ENCODE measurements at regions not wholly inside any gene's neighbourhood (a gene's known extent, or its start where the extent isn't known, plus 50 kb on each side); places are given as distances from the start of the nearest gene placed in this dataset.

GRCh38 chrX:110938977-110939732 lies 143.5 kb upstream of the CHRDL1 start:
- no peak for DNase-seq (ENCODE audit: low spot score)
- Histone ChIP-seq H3K36me3 (ENCODE audit: insufficient read depth, low read length) (no peaks in the 10 kb centered on the region), H3K4me1 (ENCODE audit: insufficient read depth, low read length, poor library complexity, severe bottlenecking) (no peaks in the 10 kb centered on the region), H3K4me3 (ENCODE audit: low read depth, low read length, poor library complexity, severe bottlenecking) (no peak overlapping the region), H3K4me2 (ENCODE audit: low read length) (no peak overlapping the region), H3K79me2 (ENCODE audit: insufficient read depth, low read depth, low read length) (no peaks in the 10 kb centered on the region), H3K27ac (ENCODE audit: low read depth, low read length, poor library complexity, severe bottlenecking) (no peak overlapping the region), H4K20me1 (ENCODE audit: insufficient read depth, low read length) (no peaks in the 10 kb centered on the region), H3K9me2 (ENCODE audit: insufficient read depth, low read length) (no peaks in the 10 kb centered on the region), H2AFZ (ENCODE audit: low read length) (no peak overlapping the region), H3K9me3 (ENCODE audit: low read length) (no peaks in the 10 kb centered on the region)
- no TSS peak for BruUV-seq (replicated peaks)
- no peak for TF ChIP-seq EZH2phosphoT487 (IDR thresholded peaks at IDR 0.05; ENCODE audit: borderline replicate concordance, low read depth, low read length)
- intact Hi-C loops (cut with micrococcal nuclease; ENCODE audit: unreplicated experiment) = no loop called here
- ChIA-PET CTCF (ENCODE audit: unreplicated experiment) (no interaction called here), POLR2A (no interaction called here)

DNA sequence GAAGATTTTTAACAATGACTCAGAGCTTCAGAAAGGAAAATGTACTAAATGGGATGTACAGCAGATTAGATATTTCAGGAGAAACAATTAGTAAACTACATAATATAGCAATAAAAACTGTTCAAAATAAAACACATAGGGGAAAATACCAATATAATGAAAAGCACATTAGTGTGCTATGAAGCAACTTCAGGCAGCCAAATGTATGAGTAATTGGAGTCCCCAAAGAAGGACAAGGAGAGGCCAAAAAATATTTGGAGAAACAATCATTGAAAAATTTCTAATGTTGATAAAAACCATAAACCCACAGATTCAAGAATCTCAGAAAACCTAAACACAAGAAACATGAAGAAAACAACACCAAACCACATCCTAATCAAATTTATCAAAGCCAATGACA lies 129.3 kb upstream of the CHRDL1 start:
- no peak for TF ChIP-seq EZH2phosphoT487 (IDR thresholded peaks at IDR 0.05; ENCODE audit: borderline replicate concordance, low read depth, low read length)
- TF ChIP-seq CTCF (conservative IDR thresholded peaks at IDR 0.05; ENCODE audit: low read length) = no peak
- POLR2A ChIA-PET = no interaction called here

DNA sequence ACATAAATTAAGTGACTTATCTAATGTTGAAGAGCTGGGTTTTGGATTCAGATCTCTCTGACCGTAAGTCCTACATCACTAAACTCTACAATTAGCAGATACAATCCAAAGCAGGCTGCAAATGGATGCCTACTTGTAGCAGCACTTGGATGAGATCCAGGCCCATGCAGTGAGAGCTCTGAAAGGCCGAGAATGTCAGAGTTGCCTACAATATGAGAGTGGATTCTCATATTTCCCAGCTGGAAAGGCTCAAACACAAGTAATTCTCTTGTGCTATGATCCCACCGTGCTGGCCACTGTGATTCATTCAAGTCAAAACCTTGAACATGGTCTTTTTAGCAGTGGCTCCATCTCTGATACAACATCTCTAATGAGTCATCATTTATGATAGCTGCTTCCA lies 125.4 kb upstream of the CHRDL1 start:
- Histone ChIP-seq H3K9me2 (ENCODE audit: insufficient read depth, low read length) (no peaks in the 10 kb centered on the region), H3K27ac (ENCODE audit: low read depth, low read length, poor library complexity, severe bottlenecking) (no peak overlapping the region), H3K4me2 (ENCODE audit: low read length) (no peak overlapping the region), H3K4me1 (ENCODE audit: insufficient read depth, low read length, poor library complexity, severe bottlenecking) (no peaks in the 10 kb centered on the region), H2AFZ (ENCODE audit: low read length) (no peak overlapping the region), H4K20me1 (ENCODE audit: insufficient read depth, low read length) (no peaks in the 10 kb centered on the region), H3K9me3 (ENCODE audit: low read length) (no peaks in the 10 kb centered on the region), H3K79me2 (ENCODE audit: insufficient read depth, low read depth, low read length) (no peaks in the 10 kb centered on the region), H3K36me3 (ENCODE audit: insufficient read depth, low read length) (no peaks in the 10 kb centered on the region), H3K4me3 (ENCODE audit: low read depth, low read length, poor library complexity, severe bottlenecking) (no peak overlapping the region)
- DNase-seq (ENCODE audit: low spot score) = no peak
- POLR2A ChIA-PET = interaction anchor here (0.6 kb wide), 1 partner anchor 40 kb away, joined by 4 read pairs; no protein-coding TSS in a partner anchor
- CTCF ChIA-PET (ENCODE audit: unreplicated experiment) = no interaction called here
- no TSS peak for BruUV-seq (replicated peaks)
- intact Hi-C loops (cut with micrococcal nuclease; ENCODE audit: unreplicated experiment) = no loop called here
- TF ChIP-seq CTCF (conservative IDR thresholded peaks at IDR 0.05; ENCODE audit: low read length) (no peak), EZH2phosphoT487 (IDR thresholded peaks at IDR 0.05; ENCODE audit: borderline replicate concordance, low read depth, low read length) (no peak)

More for the DNA sequence above, 129.3 kb upstream of the CHRDL1 start:
- no peaks in the 10 kb centered on the region for H3K36me3 ChIP-seq (ENCODE audit: insufficient read depth, low read length)
- H2AFZ ChIP-seq (ENCODE audit: low read length) = no peak overlapping the region
- no peaks in the 10 kb centered on the region for H3K9me3 ChIP-seq (ENCODE audit: low read length)
- no peak overlapping the region for H3K4me3 ChIP-seq (ENCODE audit: low read depth, low read length, poor library complexity, severe bottlenecking)
- CTCF ChIA-PET (ENCODE audit: unreplicated experiment) = no interaction called here
- DNase-seq (ENCODE audit: low spot score) = no peak
- intact Hi-C loops (cut with micrococcal nuclease; ENCODE audit: unreplicated experiment) = no loop called here
- H3K79me2 ChIP-seq (ENCODE audit: insufficient read depth, low read depth, low read length) = no peaks in the 10 kb centered on the region
- no peaks in the 10 kb centered on the region for H3K9me2 ChIP-seq (ENCODE audit: insufficient read depth, low read length)
- no peaks in the 10 kb centered on the region for H3K4me1 ChIP-seq (ENCODE audit: insufficient read depth, low read length, poor library complexity, severe bottlenecking)
- H3K4me2 ChIP-seq (ENCODE audit: low read length) = no peak overlapping the region
- no TSS peak for BruUV-seq (replicated peaks)
- H4K20me1 ChIP-seq (ENCODE audit: insufficient read depth, low read length) = no peaks in the 10 kb centered on the region
- no peak overlapping the region for H3K27ac ChIP-seq (ENCODE audit: low read depth, low read length, poor library complexity, severe bottlenecking)
